HEK293 (cell line): ENCODE measurements at regions not wholly inside any gene's neighbourhood (a gene's known extent, or its start where the extent isn't known, plus 50 kb on each side); places are given as distances from the start of the nearest gene placed in this dataset.

Experiments used
- CTCF ChIA-PET: fragments of 350-600 bp; formaldehyde crosslinking; extraction: SDS; loops from one replicate; lab custom pipeline; 2021; ENCODE audit warnings: antibody characterized with exemption; lab: Yijun Ruan, JAX
- POLR2A ChIA-PET: fragments of 300-600 bp; formaldehyde crosslinking; extraction: SDS; loops from one replicate; lab custom pipeline; 2020; ENCODE audit warnings: antibody characterized with exemption, inconsistent platforms; lab: Yijun Ruan, JAX
- H3K27ac ChIP-seq: fragments of 200-500 bp; sonication (Bioruptor generic); 2 replicates; pipeline ENCODE4 v1.5.1; 2014; ENCODE audit warnings: low read depth, low read length, control low read depth, inconsistent platforms; ENCODE audit errors: extremely low read depth
- H3K36me3 ChIP-seq, 2 experiments: fragments of 200-500 bp in 1 of 2; sonication (Bioruptor generic) in 1 of 2; 1 replicate in 1 of 2; 2 replicates in 1 of 2; pipeline ENCODE4 v1.5.1; 2014 to 2017; ENCODE audit warnings: inconsistent platforms in 2 of 2, low read length in 2 of 2; ENCODE audit not compliant: control insufficient read depth in 2 of 2, insufficient read depth in 1 of 2
- H3K4me1 ChIP-seq: fragments of 200-500 bp; sonication (Bioruptor generic); 2 replicates; pipeline ENCODE4 v1.5.1; 2014; ENCODE audit warnings: mild to moderate bottlenecking, low read length, inconsistent platforms; ENCODE audit not compliant: control insufficient read depth, insufficient read depth
- H3K4me3 ChIP-seq: 2 replicates; pipeline ENCODE4 v1.5.1; 2011; ENCODE audit warnings: low read depth, mild to moderate bottlenecking, control low read depth, low read length, moderate library complexity
- H3K9me3 ChIP-seq: fragments of 200-500 bp; sonication (Bioruptor generic); 2 replicates; pipeline ENCODE4 v1.5.1; 2014; ENCODE audit warnings: low read depth, low read length, inconsistent platforms; ENCODE audit not compliant: control insufficient read depth, insufficient read depth
- CTCF ChIP-seq: fragments of 450-650 bp; formaldehyde crosslinking; IDR thresholded peaks from 2 replicates; pipeline ENCODE4 v1.5.1; 2016; ENCODE audit warnings: missing biosample characterization, missing genetic modification characterization
- ELK4 ChIP-seq: IDR thresholded peaks from 2 replicates; pipeline ENCODE4 v1.6.1; 2011; ENCODE audit warnings: mild to moderate bottlenecking, low read depth, low read length, borderline replicate concordance
- HIC1 ChIP-seq: fragments of 450-650 bp; formaldehyde crosslinking; IDR thresholded peaks from 2 replicates; pipeline ENCODE4 v1.5.1; 2016; ENCODE audit warnings: missing biosample characterization, missing genetic modification characterization
- KLF10 ChIP-seq: fragments of 450-650 bp; IDR thresholded peaks from 2 replicates; pipeline ENCODE4 v1.5.1; 2018; ENCODE audit warnings: missing biosample characterization, mild to moderate bottlenecking, missing genetic modification characterization
- RBAK ChIP-seq: fragments of 450-650 bp; formaldehyde crosslinking; IDR thresholded peaks from 2 replicates; pipeline ENCODE4 v1.5.1; 2016; ENCODE audit warnings: missing biosample characterization, missing genetic modification characterization
- REST ChIP-seq: fragments of 450-650 bp; formaldehyde crosslinking; IDR thresholded peaks from 2 replicates; pipeline ENCODE4 v1.5.1; 2016; ENCODE audit warnings: missing biosample characterization, missing genetic modification characterization
- ZNF114 ChIP-seq: fragments of 450-650 bp; formaldehyde crosslinking; IDR thresholded peaks from 2 replicates; pipeline ENCODE4 v1.5.0; 2017; ENCODE audit warnings: missing biosample characterization, missing genetic modification characterization
- ZNF133 ChIP-seq: fragments of 450-650 bp; formaldehyde crosslinking; IDR thresholded peaks from 2 replicates; pipeline ENCODE4 v1.5.1; 2016; ENCODE audit warnings: missing biosample characterization, missing genetic modification characterization
- ZNF19 ChIP-seq: fragments of 450-650 bp; formaldehyde crosslinking; IDR thresholded peaks from 2 replicates; pipeline ENCODE4; 2016; ENCODE audit warnings: missing biosample characterization, missing genetic modification characterization, low read depth
- ZNF239 ChIP-seq: fragments of 450-650 bp; formaldehyde crosslinking; IDR thresholded peaks from 2 replicates; pipeline ENCODE4 v1.5.1; 2016; ENCODE audit warnings: missing biosample characterization, missing genetic modification characterization
- ZNF311 ChIP-seq: fragments of 450-650 bp; formaldehyde crosslinking; IDR thresholded peaks from 2 replicates; pipeline ENCODE4 v1.5.1; 2017; ENCODE audit warnings: missing biosample characterization, missing genetic modification characterization, borderline replicate concordance
- ZNF391 ChIP-seq: fragments of 450-650 bp; formaldehyde crosslinking; IDR thresholded peaks from 2 replicates; pipeline ENCODE4 v1.5.1; 2016; ENCODE audit warnings: low read depth, missing biosample characterization, missing genetic modification characterization, borderline replicate concordance
- ZNF416 ChIP-seq: fragments of 450-650 bp; formaldehyde crosslinking; IDR thresholded peaks from 2 replicates; pipeline ENCODE4 v1.5.1; 2016; ENCODE audit warnings: missing biosample characterization, missing genetic modification characterization
- ZNF514 ChIP-seq: fragments of 450-650 bp; formaldehyde crosslinking; IDR thresholded peaks from 2 replicates; pipeline ENCODE4 v1.5.1; 2016; ENCODE audit warnings: missing biosample characterization, missing genetic modification characterization
- ZNF585B ChIP-seq: fragments of 450-650 bp; formaldehyde crosslinking; IDR thresholded peaks from 2 replicates; pipeline ENCODE4 v1.5.1; 2016; ENCODE audit warnings: missing biosample characterization, missing genetic modification characterization
- ZNF658 ChIP-seq: fragments of 450-650 bp; formaldehyde crosslinking; IDR thresholded peaks from 2 replicates; pipeline ENCODE4; 2016; ENCODE audit warnings: missing biosample characterization, missing genetic modification characterization
- ZNF677 ChIP-seq: fragments of 450-650 bp; IDR thresholded peaks from 2 replicates; pipeline ENCODE4 v1.5.0; 2018; ENCODE audit warnings: missing biosample characterization, mild to moderate bottlenecking, missing genetic modification characterization, moderate library complexity
- ZNF704 ChIP-seq: fragments of 450-650 bp; formaldehyde crosslinking; IDR thresholded peaks from 2 replicates; pipeline ENCODE4 v1.5.1; 2016; ENCODE audit warnings: missing biosample characterization, missing genetic modification characterization
- ZNF785 ChIP-seq: fragments of 450-650 bp; formaldehyde crosslinking; IDR thresholded peaks from 2 replicates; pipeline ENCODE4 v1.5.1; 2016; ENCODE audit warnings: missing biosample characterization, missing genetic modification characterization

- no peak for TF ChIP-seq ZNF239
Observed at GRCh38 chr16:52078716-52079655, 468.0 kb downstream of the TOX3 start (continued).

DNA sequence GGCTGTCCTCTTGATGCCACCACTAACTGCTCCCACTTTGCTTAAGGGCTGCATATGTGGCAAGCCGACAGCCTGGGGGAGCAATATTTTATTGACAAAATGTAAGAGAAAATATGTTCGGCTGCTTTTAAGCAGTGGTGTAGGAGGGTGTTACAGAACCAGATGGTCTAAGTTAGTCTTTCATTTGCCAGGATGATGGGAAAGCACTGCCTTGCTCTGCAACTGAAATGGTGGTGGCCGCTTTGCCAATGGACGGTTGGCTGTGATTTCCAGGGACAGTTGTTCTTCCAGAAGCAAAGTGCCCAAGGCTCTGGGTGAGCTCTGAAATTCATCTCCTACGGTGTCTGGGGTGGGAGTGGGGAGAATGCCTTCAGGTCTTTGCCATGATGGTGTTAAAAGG, 469.3 kb downstream of the TOX3 start:
- H3K27ac ChIP-seq: no peak overlapping the region
- H3K36me3 ChIP-seq: no peaks in the 10 kb centered on the region
- no peak for TF ChIP-seq KLF10
- TF ChIP-seq CTCF (tag by site-specific recombination): no peak
- TF ChIP-seq ZNF114: no peak
- TF ChIP-seq HIC1 (tag by site-specific recombination): no peak
- TF ChIP-seq ZNF19 (tag by site-specific recombination): no peak
- TF ChIP-seq ZNF133 (tag by site-specific recombination): no peak
- TF ChIP-seq ZNF704 (tag by site-specific recombination): no peak
- TF ChIP-seq ZNF391 (tag by site-specific recombination): no peak
- TF ChIP-seq ZNF585B (tag by site-specific recombination): no peak
- TF ChIP-seq ZNF658 (tag by site-specific recombination): no peak
- TF ChIP-seq REST: no peak
- no peak for TF ChIP-seq ZNF514 (tag by site-specific recombination)
- TF ChIP-seq ZNF677 (tag by site-specific recombination): no peak
- no peak for TF ChIP-seq ELK4
- TF ChIP-seq ZNF416: no peak
- TF ChIP-seq ZNF785: no peak
- no peak for TF ChIP-seq RBAK
- TF ChIP-seq ZNF311 (tag by site-specific recombination): no peak
- no peaks in the 10 kb centered on the region for H3K9me3 ChIP-seq
- no peak overlapping the region for H3K4me3 ChIP-seq
- H3K4me1 ChIP-seq: no peaks in the 10 kb centered on the region
- POLR2A ChIA-PET: no interaction called here
- CTCF ChIA-PET: no interaction called here
